ENCODE measurements at regions not wholly inside any gene's neighbourhood (a gene's known extent, or its start where the extent isn't known, plus 50 kb on each side); places are given as distances from the start of the nearest gene placed in this dataset.

DNA sequence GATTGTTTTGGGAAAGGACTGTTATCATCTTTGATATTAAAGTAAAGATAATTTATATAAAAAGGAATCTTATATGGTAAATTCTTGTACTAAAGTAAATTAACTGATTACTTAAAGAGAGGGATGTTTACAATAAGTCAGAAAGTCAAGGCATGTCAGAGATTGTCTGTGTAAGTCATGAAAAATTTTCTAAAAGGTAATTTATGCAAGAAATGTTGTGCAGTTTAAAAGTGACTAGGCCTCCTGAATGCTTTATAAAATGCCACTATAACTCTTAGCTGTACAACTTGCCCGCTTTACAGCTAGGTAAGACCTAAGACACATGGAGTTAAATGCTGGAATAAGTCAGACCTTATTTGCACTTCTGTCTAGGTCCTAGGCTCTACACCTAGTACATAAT, 692.9 kb downstream of the GBE1 start:
- TF ChIP-seq JUN (IDR thresholded peaks at IDR 0.05): no peak
- TF ChIP-seq, protein P1, sequence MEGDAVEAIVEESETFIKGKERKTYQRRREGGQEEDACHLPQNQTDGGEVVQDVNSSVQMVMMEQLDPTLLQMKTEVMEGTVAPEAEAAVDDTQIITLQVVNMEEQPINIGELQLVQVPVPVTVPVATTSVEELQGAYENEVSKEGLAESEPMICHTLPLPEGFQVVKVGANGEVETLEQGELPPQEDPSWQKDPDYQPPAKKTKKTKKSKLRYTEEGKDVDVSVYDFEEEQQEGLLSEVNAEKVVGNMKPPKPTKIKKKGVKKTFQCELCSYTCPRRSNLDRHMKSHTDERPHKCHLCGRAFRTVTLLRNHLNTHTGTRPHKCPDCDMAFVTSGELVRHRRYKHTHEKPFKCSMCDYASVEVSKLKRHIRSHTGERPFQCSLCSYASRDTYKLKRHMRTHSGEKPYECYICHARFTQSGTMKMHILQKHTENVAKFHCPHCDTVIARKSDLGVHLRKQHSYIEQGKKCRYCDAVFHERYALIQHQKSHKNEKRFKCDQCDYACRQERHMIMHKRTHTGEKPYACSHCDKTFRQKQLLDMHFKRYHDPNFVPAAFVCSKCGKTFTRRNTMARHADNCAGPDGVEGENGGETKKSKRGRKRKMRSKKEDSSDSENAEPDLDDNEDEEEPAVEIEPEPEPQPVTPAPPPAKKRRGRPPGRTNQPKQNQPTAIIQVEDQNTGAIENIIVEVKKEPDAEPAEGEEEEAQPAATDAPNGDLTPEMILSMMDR (IDR thresholded peaks at IDR 0.05): no peak
- no peak for TF ChIP-seq EHMT2 (IDR thresholded peaks at IDR 0.05; ENCODE audit: low read depth)
- TF ChIP-seq, protein P2, sequence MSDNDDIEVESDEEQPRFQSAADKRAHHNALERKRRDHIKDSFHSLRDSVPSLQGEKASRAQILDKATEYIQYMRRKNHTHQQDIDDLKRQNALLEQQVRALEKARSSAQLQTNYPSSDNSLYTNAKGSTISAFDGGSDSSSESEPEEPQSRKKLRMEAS (IDR thresholded peaks at IDR 0.05): no peak
- TF ChIP-seq ZFP36 (IDR thresholded peaks at IDR 0.05; ENCODE audit: borderline replicate concordance, partially characterized antibody): no peak

Measured in A549 (cell line).